ENCODE measurements at regions not wholly inside any gene's neighbourhood (a gene's known extent, or its start where the extent isn't known, plus 50 kb on each side); places are given as distances from the start of the nearest gene placed in this dataset.
A peak's percentile ranks its signal among the peaks of the same experiment; 100 is the strongest.

DNA sequence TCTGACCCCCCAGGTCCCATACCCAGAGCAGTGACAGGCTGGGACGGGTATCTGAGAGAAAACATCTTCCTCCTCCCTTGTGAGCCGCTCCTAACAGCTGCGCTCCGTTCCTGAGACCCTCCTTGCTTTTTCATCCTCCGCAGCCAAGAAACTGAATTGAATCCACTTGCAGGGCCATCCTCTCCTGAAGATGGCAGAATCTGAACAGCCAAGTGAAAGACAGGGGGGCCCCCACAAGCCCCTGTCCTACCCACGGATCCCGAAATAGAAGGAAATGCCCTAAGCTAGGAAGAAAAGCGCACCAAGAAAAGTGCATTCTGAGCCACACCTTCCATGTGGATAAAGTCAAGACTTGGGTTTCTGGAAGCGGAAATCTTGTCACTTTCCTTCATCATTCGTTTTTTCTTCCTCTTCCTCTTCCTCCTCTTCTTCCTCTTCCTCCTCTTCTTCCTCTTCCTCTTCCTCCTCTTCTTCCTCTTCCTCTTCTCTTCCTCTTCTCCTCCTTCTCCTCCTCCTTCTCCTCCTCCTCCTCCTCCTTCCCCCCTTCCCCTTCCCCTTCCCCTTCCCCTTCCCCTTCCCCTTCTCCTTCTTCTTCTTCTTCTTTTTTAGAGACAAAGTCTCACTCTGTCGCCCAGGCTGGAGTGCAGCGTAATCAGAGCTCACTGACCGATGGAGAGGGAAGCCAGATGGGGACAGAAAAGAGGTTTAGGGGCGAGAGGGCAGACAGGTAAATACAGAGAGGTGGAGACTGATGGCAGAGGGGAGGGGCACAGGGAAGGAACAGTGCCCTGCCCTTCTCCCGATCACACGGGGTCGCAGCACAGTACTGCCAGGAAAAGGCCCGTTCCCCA lies 86.0 kb upstream of the WWC2 start:
- 41% methylated on average over 18 of the region's 18 CpGs for WGBS (ENCODE audit: low lambda C conversion rate)
- no peaks in the 10 kb centered on the region for H3K36me3 ChIP-seq (replicated peaks in 1 of 2; ENCODE audit: control insufficient read depth in 1 of 2, insufficient read depth in 2 of 2, low read length in 2 of 2)
- H3K4me1 ChIP-seq (ENCODE audit: insufficient read depth, low read length): no peaks in the 10 kb centered on the region
- peaks cover 1 to 46% of the 10 kb centered on the region in 2 experiments; a peak in 4 of 5 replicates for H3K27me3 ChIP-seq (ENCODE audit: control insufficient read depth in 1 of 2, insufficient read depth in 2 of 2, low read length in 2 of 2)
- TF ChIP-seq HNRNPK (IDR thresholded peaks at IDR 0.05; ENCODE audit: low read depth, low read length, poor library complexity, severe bottlenecking) (peak; percentile 40), ZNF792 (CRISPR knock-in tag; IDR thresholded peaks at IDR 0.05) (no peak)
- no peak overlapping the region for H3K4me3 ChIP-seq (replicated peaks in 1 of 3; ENCODE audit: insufficient read depth in 1 of 3, low read depth in 2 of 3, low read length in 3 of 3)
- POLR2A ChIA-PET: no interaction called here
- H2AFZ ChIP-seq (ENCODE audit: low read length): no peak overlapping the region
- CTCF ChIA-PET (ENCODE audit: low intra/inter-chr PET ratio, low total read pairs): no interaction called here
- no peak overlapping the region for H3K4me2 ChIP-seq (ENCODE audit: low read depth, low read length)
- no peaks in the 10 kb centered on the region for H3K9me3 ChIP-seq (ENCODE audit: low read length)
- H3K27ac ChIP-seq (ENCODE audit: extremely low read length, insufficient read depth, low read length): no peak overlapping the region
- no TSS peak for BruUV-seq (replicated peaks)
- no peaks in the 10 kb centered on the region for H3K79me2 ChIP-seq (ENCODE audit: insufficient read depth, low read length)
- FAIRE-seq: no peak
- ATAC-seq: no peak
- no peak for DNase-seq (ENCODE audit: low spot score)
- no peaks in the 10 kb centered on the region for H4K20me1 ChIP-seq (ENCODE audit: insufficient read depth, low read length)
- H3K9ac ChIP-seq (ENCODE audit: insufficient read depth, low read depth, low read length): no peak overlapping the region
- intact Hi-C loops (cut with micrococcal nuclease; ENCODE audit: unreplicated experiment): no loop called here
- in situ Hi-C loops (cut with HindIII; ENCODE audit: extremely low pct_ligation_motif_present, low pct_unique_long_range_greater_than_20kb): no loop called here

DNA sequence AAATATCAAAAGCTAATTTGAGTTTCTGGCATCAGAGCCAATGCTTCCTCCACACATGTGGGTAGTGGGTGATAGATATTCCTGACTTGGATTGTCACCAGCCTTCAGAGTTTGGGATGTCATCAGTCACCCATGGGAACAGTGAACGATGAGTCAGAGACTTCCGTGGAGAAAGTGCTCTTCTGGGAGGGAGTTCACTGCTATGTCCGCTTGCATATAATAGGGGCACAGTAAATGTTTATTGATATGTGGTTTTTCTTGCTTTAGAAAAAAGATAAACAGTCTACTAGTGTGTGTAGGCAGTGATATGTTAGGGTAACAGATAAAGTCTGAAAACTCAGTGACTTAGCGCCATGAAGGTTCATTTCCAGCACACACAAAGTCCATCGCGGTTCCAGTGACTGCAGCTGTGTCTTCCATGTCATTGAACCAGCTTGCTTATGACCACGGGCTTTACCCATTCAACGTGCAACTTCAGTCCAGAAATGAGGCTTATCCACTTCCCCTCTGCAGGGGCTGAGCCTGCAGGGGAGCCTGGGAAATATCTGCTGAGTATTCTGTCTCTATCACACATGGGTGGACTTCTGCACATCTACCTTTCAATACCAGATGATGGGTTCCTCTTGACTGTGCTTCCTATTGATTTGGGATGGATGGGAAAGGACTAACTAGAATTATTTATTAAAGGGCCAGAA lies 87.7 kb upstream of the WWC2 start:
- ChIA-PET POLR2A (no interaction called here), CTCF (ENCODE audit: low intra/inter-chr PET ratio, low total read pairs) (no interaction called here)
- no peaks in the 10 kb centered on the region for H3K9me3 ChIP-seq (ENCODE audit: low read length)
- no peaks in the 10 kb centered on the region for H3K4me1 ChIP-seq (ENCODE audit: insufficient read depth, low read length)
- TF ChIP-seq CREB1 (IDR thresholded peaks at IDR 0.05) (no peak), CREB1 (CRISPR knock-in tag; IDR thresholded peaks at IDR 0.05) (no peak), NR1H2 (CRISPR knock-in tag; IDR thresholded peaks at IDR 0.05; ENCODE audit: borderline replicate concordance, low read depth) (no peak), SMC3 (IDR thresholded peaks at IDR 0.05; ENCODE audit: low read length) (no peak), ZNF350 (CRISPR knock-in tag; IDR thresholded peaks at IDR 0.05; ENCODE audit: borderline replicate concordance, low read depth) (no peak), ZNF768 (CRISPR knock-in tag; IDR thresholded peaks at IDR 0.05) (no peak)
- intact Hi-C loops (cut with micrococcal nuclease; ENCODE audit: unreplicated experiment) (no loop called here), in situ Hi-C loops (cut with HindIII; ENCODE audit: extremely low pct_ligation_motif_present, low pct_unique_long_range_greater_than_20kb) (no loop called here)
- no peak for FAIRE-seq
- H3K79me2 ChIP-seq (ENCODE audit: insufficient read depth, low read length): no peaks in the 10 kb centered on the region
- peaks cover 1 to 51% of the 10 kb centered on the region in 2 experiments; a peak in 4 of 5 replicates for H3K27me3 ChIP-seq (ENCODE audit: control insufficient read depth in 1 of 2, insufficient read depth in 2 of 2, low read length in 2 of 2)
- no peaks in the 10 kb centered on the region for H3K36me3 ChIP-seq (replicated peaks in 1 of 2; ENCODE audit: control insufficient read depth in 1 of 2, insufficient read depth in 2 of 2, low read length in 2 of 2)
- 21% methylated on average over 6 of the region's 8 CpGs for WGBS (ENCODE audit: low lambda C conversion rate)
- H3K27ac ChIP-seq (ENCODE audit: extremely low read length, insufficient read depth, low read length): no peak overlapping the region
- ATAC-seq: no peak
- H4K20me1 ChIP-seq (ENCODE audit: insufficient read depth, low read length): no peaks in the 10 kb centered on the region
- H3K4me3 ChIP-seq (replicated peaks in 1 of 3; ENCODE audit: insufficient read depth in 1 of 3, low read depth in 2 of 3, low read length in 3 of 3): no peak overlapping the region
- no peak overlapping the region for H3K9ac ChIP-seq (ENCODE audit: insufficient read depth, low read depth, low read length)
- DNase-seq (ENCODE audit: low spot score): no peak
- H2AFZ ChIP-seq (ENCODE audit: low read length): no peak overlapping the region
- BruUV-seq (replicated peaks): no TSS peak
- no peak overlapping the region for H3K4me2 ChIP-seq (ENCODE audit: low read depth, low read length)

All from HepG2 (cell line).